GM12878 (cell line): ENCODE measurements at regions not wholly inside any gene's neighbourhood (a gene's known extent, or its start where the extent isn't known, plus 50 kb on each side); places are given as distances from the start of the nearest gene placed in this dataset.

Experiments used
- ATAC-seq: fragments of 200-7000 bp; cut with Tn5 transposase; 3 replicates; pipeline ENCODE4 v1.9.1; 2020; ENCODE audit warnings: mild to moderate bottlenecking, moderate library complexity
- BruUV-seq: library from RNA; stranded (reverse); fragments of 400-500 nt; replicated peaks from 2 replicates; lab custom pipeline; 2021; lab: Mats Ljungman, UMichigan
- CTCF ChIA-PET: fragments of 300-600 bp; sonication (Branson Sonifier 250); formaldehyde crosslinking; extraction: SDS; loops from one replicate; lab custom pipeline; 2021; ENCODE audit warnings: inconsistent platforms; lab: Yijun Ruan, JAX
- POLR2A ChIA-PET: fragments of 350-600 bp; formaldehyde crosslinking; extraction: SDS; loops from one replicate; lab custom pipeline; 2021; ENCODE audit warnings: inconsistent platforms; lab: Charles Lee
- RAD21 ChIA-PET: fragments of 300-600 bp; sonication (Branson Sonifier 250); formaldehyde crosslinking; loops from one replicate; lab custom pipeline; 2023; ENCODE audit warnings: antibody characterized with exemption; ENCODE audit not compliant: unreplicated experiment; lab: Charles Lee
- SMC1A ChIA-PET: fragments of 300-600 bp; sonication (Branson Sonifier 250); formaldehyde crosslinking; loops from one replicate; lab custom pipeline; 2023; ENCODE audit not compliant: unreplicated experiment, uncharacterized antibody; lab: Charles Lee
- DNase-seq: peaks from one replicate; pipeline ENCODE4 v3.0.0-alpha.2; 2011; ENCODE audit warnings: low read depth, low spot score
- FAIRE-seq: peaks from 3 replicates; lab custom pipeline; 2011; peaks lifted over from hg19 to GRCh38; lab: Jason Lieb, UNC
- H2AFZ ChIP-seq: 2 replicates; pipeline ENCODE4 v1.6.0; 2011; ENCODE audit warnings: low read depth, low read length, control low read depth; ENCODE audit not compliant: control insufficient read depth
- H3K27ac ChIP-seq: 2 replicates; pipeline ENCODE4 v1.5.1; 2011; ENCODE audit warnings: control low read depth; ENCODE audit not compliant: control insufficient read depth, insufficient read depth
- H3K27me3 ChIP-seq, 2 experiments: replicated peaks in 1 of 2; 2 replicates each; pipeline versions ENCODE4 v1.6.0 to v1.6.1; 2011; ENCODE audit warnings: low read length in 1 of 2; ENCODE audit not compliant: control insufficient read depth in 2 of 2, insufficient read depth in 2 of 2
- H3K36me3 ChIP-seq, 2 experiments: 2 replicates each; pipeline ENCODE4 v1.5.1; 2011; ENCODE audit warnings: low read length in 1 of 2; ENCODE audit not compliant: control insufficient read depth in 2 of 2, insufficient read depth in 2 of 2
- H3K4me1 ChIP-seq: 2 replicates; pipeline ENCODE4 v1.6.1; 2011; ENCODE audit warnings: mild to moderate bottlenecking, low read length, moderate library complexity, mixed read lengths; ENCODE audit not compliant: control insufficient read depth, insufficient read depth
- H3K4me2 ChIP-seq: 2 replicates; pipeline ENCODE4 v1.6.0; 2011; ENCODE audit warnings: control low read depth; ENCODE audit not compliant: control insufficient read depth, insufficient read depth
- H3K4me3 ChIP-seq: fragments of 200-600 bp; sonication (generic); 2 replicates; pipeline ENCODE4 v1.5.1; 2016
- H3K79me2 ChIP-seq: 2 replicates; pipeline ENCODE4 v1.6.0; 2011; ENCODE audit warnings: low read length; ENCODE audit not compliant: control insufficient read depth, insufficient read depth
- H3K9ac ChIP-seq: 2 replicates; pipeline ENCODE4 v1.8.0; 2011; ENCODE audit warnings: low read length, control low read depth, mixed read lengths; ENCODE audit not compliant: control insufficient read depth, insufficient read depth
- H3K9me3 ChIP-seq: replicated peaks from 3 replicates; pipeline ENCODE4 v1.5.1; 2011; ENCODE audit warnings: mild to moderate bottlenecking, low read length; ENCODE audit not compliant: control insufficient read depth, insufficient read depth
- H4K20me1 ChIP-seq: 2 replicates; pipeline ENCODE4 v1.6.0; 2011; ENCODE audit not compliant: control insufficient read depth, insufficient read depth
- BCL3 ChIP-seq: IDR thresholded peaks from 2 replicates; pipeline ENCODE4 v1.6.1; 2011; ENCODE audit warnings: borderline replicate concordance, low read depth, mild to moderate bottlenecking, moderate library complexity, low read length; ENCODE audit not compliant: insufficient read depth, poor library complexity, severe bottlenecking
- CBFB ChIP-seq: IDR thresholded peaks from 2 replicates; pipeline ENCODE4 v1.6.1; 2016; ENCODE audit warnings: antibody characterized with exemption, low read depth
- FOXM1 ChIP-seq: IDR thresholded peaks from 2 replicates; pipeline ENCODE4 v1.6.1; 2012; ENCODE audit warnings: low read depth, mild to moderate bottlenecking, inconsistent platforms, low read length, moderate library complexity
- HSF1 ChIP-seq: fragments of 150-350 bp; IDR thresholded peaks from 2 replicates; pipeline ENCODE4 v1.6.1; 2014; ENCODE audit warnings: mild to moderate bottlenecking, low read depth, low read length
- IKZF1 ChIP-seq: fragments of 450-650 bp; conservative IDR thresholded peaks from 2 replicates; pipeline ENCODE4 v1.6.1; 2017; ENCODE audit warnings: antibody characterized with exemption, mild to moderate bottlenecking
- NBN ChIP-seq: fragments of 450-650 bp; IDR thresholded peaks from 2 replicates; pipeline ENCODE4 v1.6.1; 2016
- POLR2AphosphoS5 ChIP-seq: IDR thresholded peaks from 2 replicates; pipeline ENCODE4 v1.6.1; 2011; ENCODE audit warnings: mild to moderate bottlenecking, low read length, inconsistent platforms
- RUNX3 ChIP-seq: IDR thresholded peaks from 2 replicates; pipeline ENCODE4 v1.6.1; 2012; ENCODE audit warnings: low read length, inconsistent platforms
- ZNF207 ChIP-seq: fragments of 450-650 bp; IDR thresholded peaks from 2 replicates; pipeline ENCODE4 v1.6.1; 2014; ENCODE audit warnings: antibody characterized with exemption, mild to moderate bottlenecking, borderline replicate concordance
- WGBS: methylation state at CpG from one replicate; pipeline ENCODE4 v1.1.6; 2016; ENCODE audit warnings: low lambda C conversion rate; ENCODE audit not compliant: insufficient replicate concordance, insufficient coverage; ENCODE audit errors: missing lambda C conversion rate; 5-methylcytosine and 5-hydroxymethylcytosine counted together
- in situ Hi-C: fragments of 300-500 bp; cut with MboI; formaldehyde crosslinking; loops from 9 replicates; pipeline ENCODE4 v1.14.3; 2018; ENCODE audit warnings: mixed read lengths
- intact Hi-C: fragments of 100-400 bp; cut with micrococcal nuclease; formaldehyde crosslinking; loops from one replicate; pipeline ENCODE4 v1.14.2; 2022; ENCODE audit not compliant: unreplicated experiment
- TF ChIP-seq, protein P1 (sequence below): fragments of 450-650 bp; formaldehyde crosslinking; IDR thresholded peaks from 2 replicates; pipeline ENCODE4 v1.5.0; 2022; ENCODE audit warnings: mild to moderate bottlenecking, missing genetic modification characterization

GRCh38 chr4:187215438-187215837, 491.8 kb upstream of the FAT1 start:
- in situ Hi-C loops (no loop called here), intact Hi-C loops (no loop called here)
- Histone ChIP-seq H3K9me3 (no peaks in the 10 kb centered on the region), H4K20me1 (no peaks in the 10 kb centered on the region), H3K36me3 (no peaks in the 10 kb centered on the region), H3K9ac (no peak overlapping the region), H2AFZ (no peak overlapping the region), H3K27ac (no peak overlapping the region), H3K4me3 (no peak overlapping the region), H3K4me2 (no peak overlapping the region), H3K79me2 (no peaks in the 10 kb centered on the region), H3K4me1 (no peaks in the 10 kb centered on the region), H3K27me3 (no peaks in the 10 kb centered on the region)
- FAIRE-seq (no peak), DNase-seq (no peak), ATAC-seq (no peak)
- no TSS peak for BruUV-seq
- TF ChIP-seq NBN (no peak), POLR2AphosphoS5 (no peak), BCL3 (no peak), IKZF1 (no peak), ZNF207 (no peak), CBFB (no peak), RUNX3 (no peak), HSF1 (no peak), FOXM1 (no peak)
- TF ChIP-seq, protein P1, sequence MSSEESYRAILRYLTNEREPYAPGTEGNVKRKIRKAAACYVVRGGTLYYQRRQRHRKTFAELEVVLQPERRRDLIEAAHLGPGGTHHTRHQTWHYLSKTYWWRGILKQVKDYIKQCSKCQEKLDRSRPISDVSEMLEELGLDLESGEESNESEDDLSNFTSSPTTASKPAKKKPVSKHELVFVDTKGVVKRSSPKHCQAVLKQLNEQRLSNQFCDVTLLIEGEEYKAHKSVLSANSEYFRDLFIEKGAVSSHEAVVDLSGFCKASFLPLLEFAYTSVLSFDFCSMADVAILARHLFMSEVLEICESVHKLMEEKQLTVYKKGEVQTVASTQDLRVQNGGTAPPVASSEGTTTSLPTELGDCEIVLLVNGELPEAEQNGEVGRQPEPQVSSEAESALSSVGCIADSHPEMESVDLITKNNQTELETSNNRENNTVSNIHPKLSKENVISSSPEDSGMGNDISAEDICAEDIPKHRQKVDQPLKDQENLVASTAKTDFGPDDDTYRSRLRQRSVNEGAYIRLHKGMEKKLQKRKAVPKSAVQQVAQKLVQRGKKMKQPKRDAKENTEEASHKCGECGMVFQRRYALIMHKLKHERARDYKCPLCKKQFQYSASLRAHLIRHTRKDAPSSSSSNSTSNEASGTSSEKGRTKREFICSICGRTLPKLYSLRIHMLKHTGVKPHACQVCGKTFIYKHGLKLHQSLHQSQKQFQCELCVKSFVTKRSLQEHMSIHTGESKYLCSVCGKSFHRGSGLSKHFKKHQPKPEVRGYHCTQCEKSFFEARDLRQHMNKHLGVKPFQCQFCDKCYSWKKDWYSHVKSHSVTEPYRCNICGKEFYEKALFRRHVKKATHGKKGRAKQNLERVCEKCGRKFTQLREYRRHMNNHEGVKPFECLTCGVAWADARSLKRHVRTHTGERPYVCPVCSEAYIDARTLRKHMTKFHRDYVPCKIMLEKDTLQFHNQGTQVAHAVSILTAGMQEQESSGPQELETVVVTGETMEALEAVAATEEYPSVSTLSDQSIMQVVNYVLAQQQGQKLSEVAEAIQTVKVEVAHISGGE (CRISPR knock-in tag) = no peak
- 48% methylated on average over 17 of the region's 17 CpGs for WGBS
- CTCF ChIA-PET = no interaction called here
- RAD21 ChIA-PET = no interaction called here
- SMC1A ChIA-PET = no interaction called here
- POLR2A ChIA-PET = no interaction called here
